Activated CD4-positive, alpha-beta T cell treated with anti-CD3 and anti-CD28 coated beads for 36 hours (primary cell): ENCODE measurements at regions not wholly inside any gene's neighbourhood (a gene's known extent, or its start where the extent isn't known, plus 50 kb on each side); places are given as distances from the start of the nearest gene placed in this dataset.

Experiments
- ATAC-seq: fragments of 200-7000 bp; cut with Tn5 transposase; one replicate; pipeline ENCODE4 v1.10.0; 2021; ENCODE audit warnings: mild to moderate bottlenecking, moderate library complexity
- CTCF ChIA-PET: fragments of 350-600 bp; sonication (Branson Sonifier 250); formaldehyde crosslinking; loops from one replicate; lab custom pipeline; 2021; ENCODE audit warnings: antibody characterized with exemption; lab: Charles Lee
- POLR2A ChIA-PET: fragments of 350-600 bp; sonication (Branson Sonifier 250); formaldehyde crosslinking; loops from one replicate; lab custom pipeline; 2021; ENCODE audit warnings: antibody characterized with exemption, inconsistent platforms; lab: Charles Lee
- DNase-seq: peaks from one replicate; pipeline ENCODE4 v3.0.0-alpha.2; 2020
- H3K27ac Mint-ChIP-seq: one replicate; pipeline ENCODE4 v1.8.0; 2021; ENCODE audit warnings: mixed read lengths
- H3K27me3 Mint-ChIP-seq: one replicate; pipeline ENCODE4 v1.8.0; 2021; ENCODE audit warnings: mixed read lengths
- H3K36me3 Mint-ChIP-seq: one replicate; pipeline ENCODE4 v1.8.0; 2021; ENCODE audit warnings: low read depth, mixed read lengths
- H3K4me1 Mint-ChIP-seq: one replicate; pipeline ENCODE4 v1.8.0; 2021; ENCODE audit warnings: mixed read lengths
- H3K4me3 Mint-ChIP-seq: one replicate; pipeline ENCODE4 v1.8.0; 2021; ENCODE audit warnings: mild to moderate bottlenecking, moderate library complexity, mixed read lengths
- H3K9me3 Mint-ChIP-seq: one replicate; pipeline ENCODE4 v1.8.0; 2021; ENCODE audit warnings: low read depth, mixed read lengths
- intact Hi-C, 2 experiments: fragments of 100-400 bp; cut with DNase I in 1 of 2; cut with micrococcal nuclease in 1 of 2; formaldehyde crosslinking; loops; one replicate each; pipeline versions ENCODE4 v1.14.2 to v1.15.1; 2022 to 2024; cut with DNase I, micrococcal nuclease

DNA sequence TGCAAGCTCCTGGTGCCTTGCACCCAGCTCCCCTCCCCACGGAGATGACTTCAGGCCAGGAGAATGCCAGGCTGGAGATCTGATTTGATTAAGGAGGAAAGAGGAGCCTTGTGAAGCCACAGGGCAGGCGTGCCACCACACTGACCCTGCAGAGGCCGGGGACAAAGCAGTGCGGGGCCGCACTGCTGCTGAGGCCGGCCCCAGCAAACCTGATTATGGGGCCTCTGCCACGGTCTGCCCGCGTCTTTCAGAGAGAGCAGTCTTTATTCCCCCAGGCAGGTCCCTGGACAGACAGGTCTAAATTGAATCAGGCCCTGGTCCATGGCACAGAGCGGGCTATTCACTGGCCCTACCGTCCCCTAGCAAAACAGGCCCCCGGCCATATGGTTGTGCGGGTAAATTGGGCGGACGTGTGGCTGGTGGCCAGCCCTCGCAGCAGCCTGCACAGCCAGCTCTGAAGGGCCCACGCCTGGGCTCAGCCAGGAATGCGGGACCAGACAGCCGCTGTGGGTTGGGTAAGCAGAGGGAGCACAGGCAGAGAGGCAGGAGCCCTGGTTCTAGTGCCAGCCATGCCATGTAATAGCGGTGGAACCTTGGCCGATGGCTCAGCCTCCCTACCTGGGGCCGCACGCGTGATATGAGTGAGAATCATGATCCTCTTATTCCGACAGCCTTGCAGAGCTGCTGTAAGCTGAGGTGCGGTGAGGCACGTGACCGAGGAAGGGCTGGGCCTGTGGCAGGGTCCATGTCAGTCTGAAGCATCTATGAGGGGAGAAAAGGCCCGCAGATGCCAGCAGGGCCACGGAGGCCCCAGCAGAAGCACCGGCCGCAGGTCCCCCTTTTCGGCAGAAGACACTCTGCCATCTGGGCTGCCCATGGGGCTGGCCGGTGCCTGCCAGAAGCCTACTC is 97.3 kb upstream of the MYCN start:
- no peaks in the 10 kb centered on the region for H3K4me1 Mint-ChIP-seq
- CTCF ChIA-PET: no interaction called here
- ATAC-seq: no peak

DNA sequence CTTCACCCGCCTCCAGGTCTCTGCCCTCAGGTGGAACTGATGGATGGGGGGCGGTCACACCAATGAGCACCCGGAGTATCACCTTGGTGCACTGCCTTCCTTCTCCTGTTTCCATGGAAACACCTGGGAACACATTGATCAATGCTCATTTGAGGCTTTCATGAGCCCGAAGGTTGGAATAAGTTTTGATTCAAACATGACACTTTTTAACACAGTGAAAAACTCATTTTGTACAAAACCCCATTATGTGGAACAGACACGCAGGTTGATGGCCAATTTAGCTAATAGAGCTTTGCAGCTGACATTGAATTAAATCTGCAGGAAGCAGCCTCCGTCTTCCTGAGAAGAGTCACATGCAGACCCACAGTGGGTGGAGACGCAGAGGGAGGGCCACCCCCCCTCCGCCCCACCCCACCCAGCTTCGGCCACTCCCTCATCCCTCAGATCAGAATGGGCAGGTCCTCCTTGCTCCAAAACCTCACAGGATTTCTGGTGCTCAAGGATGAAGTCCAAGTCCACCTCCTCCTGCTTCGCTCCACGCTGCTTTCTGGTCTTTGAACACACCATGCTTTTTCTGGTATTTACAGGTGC is 96.0 kb upstream of the MYCN start:
- ChIA-PET CTCF (no interaction called here), POLR2A (no interaction called here)
- no peak for DNase-seq
- Mint-ChIP-seq H3K27me3 (no peaks in the 10 kb centered on the region), H3K36me3 (no peaks in the 10 kb centered on the region), H3K4me1 (no peaks in the 10 kb centered on the region), H3K9me3 (peaks cover 3% of the 10 kb centered on the region), H3K27ac (no peak overlapping the region), H3K4me3 (no peak overlapping the region)
- no peak for ATAC-seq
- intact Hi-C loops: no loop called here

More for the DNA sequence above, 97.3 kb upstream of the MYCN start:
- intact Hi-C loops: no loop called here
- POLR2A ChIA-PET: no interaction called here
- peaks cover 1% of the 10 kb centered on the region for H3K27me3 Mint-ChIP-seq
- no peak for DNase-seq
- H3K27ac Mint-ChIP-seq: no peak overlapping the region
- H3K9me3 Mint-ChIP-seq: peaks cover 3% of the 10 kb centered on the region
- no peaks in the 10 kb centered on the region for H3K36me3 Mint-ChIP-seq
- no peak overlapping the region for H3K4me3 Mint-ChIP-seq

DNA sequence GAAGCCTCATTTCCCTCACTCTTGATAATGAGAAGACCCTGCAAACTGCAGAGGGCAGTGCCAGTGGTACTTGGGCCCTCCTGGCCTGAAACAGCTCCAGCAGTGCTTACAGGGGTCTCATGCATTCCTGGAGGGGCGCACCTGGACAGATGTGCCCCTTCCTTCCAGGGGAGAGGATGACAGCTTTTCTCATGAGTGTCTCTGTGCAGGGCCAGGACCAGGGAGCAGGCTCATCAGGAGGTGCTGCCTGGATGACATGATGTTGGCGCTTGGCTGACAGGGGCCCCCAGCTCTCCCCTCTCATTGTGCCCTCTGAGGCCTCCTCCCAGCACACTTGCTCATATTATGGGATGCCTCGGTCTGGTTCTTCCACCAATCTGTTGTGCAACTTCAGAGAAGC is 95.1 kb upstream of the MYCN start:
- no peak overlapping the region for H3K4me3 Mint-ChIP-seq
- H3K36me3 Mint-ChIP-seq: no peaks in the 10 kb centered on the region
- intact Hi-C loops: no loop called here
- peaks cover 8% of the 10 kb centered on the region for H3K9me3 Mint-ChIP-seq
- H3K4me1 Mint-ChIP-seq: no peaks in the 10 kb centered on the region
- POLR2A ChIA-PET: no interaction called here
- CTCF ChIA-PET: interaction anchor here (0.6 kb wide), 1 partner anchor 178 kb away, joined by 3 read pairs; no protein-coding TSS in a partner anchor
- DNase-seq (no peak), ATAC-seq (no peak)
- no peaks in the 10 kb centered on the region for H3K27me3 Mint-ChIP-seq
- H3K27ac Mint-ChIP-seq: no peak overlapping the region

- intact Hi-C loops: no loop called here
- no peaks in the 10 kb centered on the region for H3K4me1 Mint-ChIP-seq
- no peak for DNase-seq
- H3K4me3 Mint-ChIP-seq: no peak overlapping the region
- CTCF ChIA-PET: no interaction called here
- no peak overlapping the region for H3K27ac Mint-ChIP-seq
- no peak for ATAC-seq
- POLR2A ChIA-PET: no interaction called here
- no peaks in the 10 kb centered on the region for H3K27me3 Mint-ChIP-seq
- H3K36me3 Mint-ChIP-seq: no peaks in the 10 kb centered on the region
- H3K9me3 Mint-ChIP-seq: peaks cover 8% of the 10 kb centered on the region
These were observed 94.5 kb upstream of the MYCN start for GRCh38 chr2:15845737-15846405.

DNA sequence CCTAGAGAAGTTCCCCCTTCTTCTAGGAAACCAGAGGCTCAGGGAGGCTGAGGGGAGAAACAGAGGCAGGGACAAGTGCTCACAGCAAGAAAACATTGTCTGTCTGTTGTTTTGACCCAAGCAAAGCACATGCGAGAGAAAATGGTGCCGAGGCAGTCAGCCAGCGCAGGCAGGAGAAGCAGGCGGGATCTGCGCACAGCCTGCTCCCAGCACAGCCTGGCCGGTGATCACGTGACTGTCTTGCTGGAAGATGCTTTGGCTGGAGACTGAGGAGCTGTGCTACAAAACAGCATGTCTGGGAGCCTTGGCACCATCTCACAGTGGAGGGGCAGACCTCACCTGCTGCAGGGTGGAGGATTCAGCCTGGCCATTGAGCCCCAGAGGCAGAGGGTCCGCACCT is 93.7 kb upstream of the MYCN start:
- Mint-ChIP-seq H3K9me3 (peaks cover 8% of the 10 kb centered on the region), H3K4me1 (no peaks in the 10 kb centered on the region), H3K36me3 (no peaks in the 10 kb centered on the region), H3K27me3 (peaks cover 2% of the 10 kb centered on the region), H3K4me3 (no peak overlapping the region), H3K27ac (no peak overlapping the region)
- intact Hi-C loops: no loop called here
- ChIA-PET CTCF (no interaction called here), POLR2A (no interaction called here)
- no peak for DNase-seq
- ATAC-seq: no peak

DNA sequence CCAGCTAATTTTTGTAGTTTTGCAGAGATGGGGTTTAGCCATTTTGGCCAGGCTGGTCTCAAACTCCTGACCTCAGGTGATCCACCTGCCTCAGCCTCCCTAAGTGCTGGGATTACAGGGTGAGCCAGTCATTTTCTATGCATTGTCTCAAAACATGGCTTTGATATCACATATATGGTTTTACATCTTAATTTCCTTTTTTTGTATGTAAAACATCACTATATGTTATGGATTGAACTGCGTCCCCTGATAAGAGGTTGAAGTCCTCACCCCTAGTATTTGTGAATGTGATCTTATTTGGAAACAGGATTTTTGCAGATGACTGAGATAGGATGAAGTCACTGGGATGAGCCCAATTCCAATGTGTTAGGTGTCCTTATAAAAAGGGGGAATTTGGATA is 89.8 kb upstream of the MYCN start:
- CTCF ChIA-PET: interaction anchor here (0.6 kb wide), 1 partner anchor 402 kb away, joined by 3 read pairs; no protein-coding TSS in a partner anchor
- Mint-ChIP-seq H3K4me3 (no peak overlapping the region), H3K4me1 (no peaks in the 10 kb centered on the region), H3K9me3 (peaks cover 8% of the 10 kb centered on the region), H3K27ac (no peak overlapping the region), H3K36me3 (no peaks in the 10 kb centered on the region), H3K27me3 (peaks cover 5% of the 10 kb centered on the region)
- POLR2A ChIA-PET: no interaction called here
- no peak for DNase-seq
- no peak for ATAC-seq
- intact Hi-C loops: no loop called here

DNA sequence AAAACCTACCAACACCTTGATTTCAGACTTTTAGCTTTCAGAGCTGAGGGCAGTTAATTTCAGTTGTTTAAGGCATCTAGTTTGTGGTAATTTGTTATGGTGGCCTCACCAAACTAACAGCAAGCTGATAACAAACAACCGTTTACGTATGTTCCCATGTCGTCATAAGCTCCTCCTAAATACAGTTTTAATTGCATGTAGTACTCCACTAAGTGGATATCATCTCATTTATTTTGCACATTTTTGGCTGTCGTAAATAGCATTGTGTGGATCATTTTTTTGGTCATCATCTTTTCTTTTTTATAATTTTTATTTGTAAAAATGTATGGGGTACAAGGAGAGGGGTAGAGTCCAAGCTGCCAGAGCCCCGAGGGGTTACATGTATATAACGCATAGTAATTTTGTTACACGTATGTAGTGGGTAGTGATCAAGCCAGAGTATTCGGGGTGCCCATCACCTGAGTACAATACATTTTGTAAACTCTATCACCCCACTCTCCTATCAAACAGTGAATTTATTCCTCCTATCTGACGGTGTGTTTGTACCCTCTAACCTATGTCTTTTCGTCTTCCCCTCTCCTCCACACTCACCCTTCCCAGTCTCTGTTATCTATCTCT is 89.2 kb upstream of the MYCN start:
- ChIA-PET POLR2A (no interaction called here), CTCF (no interaction called here)
- no peaks in the 10 kb centered on the region for H3K4me1 Mint-ChIP-seq
- no peak overlapping the region for H3K27ac Mint-ChIP-seq
- H3K4me3 Mint-ChIP-seq: no peak overlapping the region
- intact Hi-C loops: no loop called here
- peaks cover 6% of the 10 kb centered on the region for H3K27me3 Mint-ChIP-seq
- DNase-seq (no peak), ATAC-seq (no peak)
- no peaks in the 10 kb centered on the region for H3K36me3 Mint-ChIP-seq
- peaks cover 8% of the 10 kb centered on the region for H3K9me3 Mint-ChIP-seq

- no peaks in the 10 kb centered on the region for H3K36me3 Mint-ChIP-seq
- ATAC-seq: no peak
- CTCF ChIA-PET: no interaction called here
- H3K27ac Mint-ChIP-seq: no peak overlapping the region
- no peak overlapping the region for H3K4me3 Mint-ChIP-seq
- H3K27me3 Mint-ChIP-seq: peaks cover 12% of the 10 kb centered on the region
- H3K4me1 Mint-ChIP-seq: no peaks in the 10 kb centered on the region
- H3K9me3 Mint-ChIP-seq: peaks cover 5% of the 10 kb centered on the region
- intact Hi-C loops: no loop called here
- no peak for DNase-seq
- POLR2A ChIA-PET: no interaction called here
These were observed 87.5 kb upstream of the MYCN start for GRCh38 chr2:15852811-15853210.

DNA sequence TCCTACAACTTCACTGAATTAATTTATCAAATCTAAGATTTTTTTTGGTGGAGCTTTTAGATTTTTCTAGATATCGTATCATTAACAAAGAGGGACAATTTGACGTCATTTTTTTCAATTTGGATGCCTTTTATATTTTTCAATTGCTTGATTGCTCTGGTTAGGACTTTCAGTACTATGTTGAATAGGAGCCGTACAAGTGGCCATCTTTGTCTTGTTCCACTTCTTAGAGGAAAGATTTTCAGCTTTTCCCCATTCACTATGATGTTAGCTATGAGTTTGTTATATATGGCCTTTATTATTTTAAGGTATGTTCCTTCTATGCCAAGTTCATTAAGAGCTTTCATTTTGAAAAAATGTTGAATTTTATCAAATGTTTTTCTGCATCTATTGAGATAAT is 86.4 kb upstream of the MYCN start:
- ChIA-PET POLR2A (no interaction called here), CTCF (no interaction called here)
- H3K4me3 Mint-ChIP-seq: no peak overlapping the region
- no peak for DNase-seq
- H3K27ac Mint-ChIP-seq: no peak overlapping the region
- H3K9me3 Mint-ChIP-seq: peaks cover 5% of the 10 kb centered on the region
- no peaks in the 10 kb centered on the region for H3K4me1 Mint-ChIP-seq
- intact Hi-C loops: no loop called here
- peaks cover 13% of the 10 kb centered on the region for H3K27me3 Mint-ChIP-seq
- no peak for ATAC-seq
- H3K36me3 Mint-ChIP-seq: no peaks in the 10 kb centered on the region

- ChIA-PET CTCF (interaction anchor here (1.0 kb wide), 1 partner anchor 15 kb away, joined by 3 read pairs; no protein-coding TSS in a partner anchor), POLR2A (no interaction called here)
- peaks cover 16% of the 10 kb centered on the region for H3K27me3 Mint-ChIP-seq
- no peaks in the 10 kb centered on the region for H3K36me3 Mint-ChIP-seq
- no peak for DNase-seq
- no peak overlapping the region for H3K27ac Mint-ChIP-seq
- intact Hi-C loops: no loop called here
- H3K4me3 Mint-ChIP-seq: no peak overlapping the region
- H3K4me1 Mint-ChIP-seq: no peaks in the 10 kb centered on the region
- H3K9me3 Mint-ChIP-seq: no peaks in the 10 kb centered on the region
- no peak for ATAC-seq
These were observed 84.5 kb upstream of the MYCN start for GRCh38 chr2:15855766-15856260.

GRCh38 chr2:15856318-15856717 is 84.0 kb upstream of the MYCN start:
- POLR2A ChIA-PET: interaction anchor here (0.6 kb wide), 1 partner anchor 1041 kb away, joined by 3 read pairs; no protein-coding TSS in a partner anchor
- H3K27me3 Mint-ChIP-seq: peaks cover 16% of the 10 kb centered on the region
- no peak overlapping the region for H3K27ac Mint-ChIP-seq
- CTCF ChIA-PET: no interaction called here
- ATAC-seq (no peak), DNase-seq (no peak)
- H3K9me3 Mint-ChIP-seq: no peaks in the 10 kb centered on the region
- no peak overlapping the region for H3K4me3 Mint-ChIP-seq
- H3K36me3 Mint-ChIP-seq: no peaks in the 10 kb centered on the region
- intact Hi-C loops: no loop called here
- H3K4me1 Mint-ChIP-seq: no peaks in the 10 kb centered on the region
